Fibroblast of lung (primary cell): ENCODE measurements at regions not wholly inside any gene's neighbourhood (a gene's known extent, or its start where the extent isn't known, plus 50 kb on each side); places are given as distances from the start of the nearest gene placed in this dataset.

Source experiments
- DNase-seq, 2 donors: peaks; one replicate each; pipeline versions ENCODE4 v3.0.0 to v3.0.0-alpha.2; 2010; ENCODE audit warnings: low read depth in 2 of 2
- H2AFZ ChIP-seq: 2 replicates; pipeline ENCODE4 v1.5.1; 2012; ENCODE audit warnings: low read length, control low read depth, inconsistent platforms
- H3K27ac ChIP-seq: 2 replicates; pipeline ENCODE4 v1.5.1; 2011; ENCODE audit warnings: low read length, control low read depth; ENCODE audit not compliant: insufficient read depth
- H3K27me3 ChIP-seq: 2 replicates; pipeline ENCODE4 v1.5.1; 2011; ENCODE audit warnings: mild to moderate bottlenecking, low read length; ENCODE audit not compliant: control insufficient read depth, insufficient read depth
- H3K36me3 ChIP-seq: 2 replicates; pipeline ENCODE4 v1.5.1; 2011; ENCODE audit warnings: low read length; ENCODE audit not compliant: control insufficient read depth, insufficient read depth
- H3K4me1 ChIP-seq: 2 replicates; pipeline ENCODE4 v1.5.1; 2011; ENCODE audit warnings: low read length; ENCODE audit not compliant: control insufficient read depth, insufficient read depth; ENCODE audit errors: extremely low read depth
- H3K4me2 ChIP-seq: 2 replicates; pipeline ENCODE4 v1.5.1; 2011; ENCODE audit warnings: low read length, control low read depth; ENCODE audit not compliant: insufficient read depth; ENCODE audit errors: extremely low read depth
- H3K4me3 ChIP-seq, 4 experiments: fragments of 200-600 bp in 1 of 4; sonication (generic) in 1 of 4; replicated peaks in 1 of 4; 2 replicates each; pipeline ENCODE4 v1.5.1; 2011 to 2016; ENCODE audit warnings: low read length in 4 of 4, low read depth in 3 of 4, mild to moderate bottlenecking in 3 of 4, control low read depth in 2 of 4, inconsistent platforms in 1 of 4, mixed read lengths in 1 of 4; ENCODE audit not compliant: insufficient read depth in 1 of 4; ENCODE audit errors: control extremely low read depth in 1 of 4
- H3K79me2 ChIP-seq: 2 replicates; pipeline ENCODE4 v1.5.1; 2012; ENCODE audit warnings: mild to moderate bottlenecking, low read length, inconsistent platforms; ENCODE audit not compliant: control insufficient read depth, insufficient read depth
- H3K9ac ChIP-seq: 2 replicates; pipeline ENCODE4 v1.5.1; 2011; ENCODE audit warnings: mild to moderate bottlenecking, low read length, control low read depth; ENCODE audit not compliant: insufficient read depth
- H3K9me3 ChIP-seq: 2 replicates; pipeline ENCODE4 v1.5.1; 2012; ENCODE audit warnings: low read depth, low read length; ENCODE audit not compliant: control insufficient read depth, insufficient read depth
- H4K20me1 ChIP-seq: 2 replicates; pipeline ENCODE4 v1.5.1; 2011; ENCODE audit warnings: low read length; ENCODE audit not compliant: control insufficient read depth, insufficient read depth; ENCODE audit errors: extremely low read depth
- EZH2 ChIP-seq: IDR thresholded peaks from 2 replicates; pipeline ENCODE4 v1.5.1; 2012; ENCODE audit warnings: low read length, control low read depth, mild to moderate bottlenecking; ENCODE audit errors: missing control alignments
- TF ChIP-seq, protein P1 (sequence below), 2 donors: IDR thresholded peaks in 1 of 2; conservative IDR thresholded peaks in 1 of 2; 1 replicate in 1 of 2; 2 replicates in 1 of 2; pipeline ENCODE4 v1.5.1; 2011 to 2012; ENCODE audit warnings: low read length in 2 of 2, control low read depth in 1 of 2, inconsistent platforms in 1 of 2, low read depth in 1 of 2, mild to moderate bottlenecking in 1 of 2

DNA sequence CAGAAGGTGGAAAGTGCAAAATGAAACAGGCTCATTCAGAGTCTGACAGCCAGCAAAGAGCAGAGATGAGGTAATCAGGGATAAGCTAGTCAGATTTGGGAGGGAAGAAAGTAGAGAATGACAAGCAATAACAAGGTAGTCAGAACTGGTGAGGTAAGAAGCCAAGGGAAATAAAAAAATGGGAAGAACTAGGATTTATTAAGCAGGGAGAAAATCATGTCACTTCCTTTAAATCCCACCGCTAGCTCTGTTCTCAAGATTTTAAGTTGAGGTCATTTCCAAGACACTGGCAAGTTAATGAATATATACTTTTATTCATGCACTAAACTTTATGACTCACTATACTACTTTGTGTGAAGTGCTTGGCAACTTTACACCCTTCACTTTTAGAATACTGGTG lies 1106.8 kb downstream of the IGSF11 start:
- Histone ChIP-seq H3K4me1 (no peaks in the 10 kb centered on the region), H3K27ac (no peak overlapping the region), H3K9ac (no peak overlapping the region), H3K27me3 (no peaks in the 10 kb centered on the region), H2AFZ (no peak overlapping the region), H3K36me3 (no peaks in the 10 kb centered on the region), H3K79me2 (no peaks in the 10 kb centered on the region), H3K4me3 (no peak overlapping the region), H3K9me3 (no peaks in the 10 kb centered on the region), H4K20me1 (no peaks in the 10 kb centered on the region), H3K4me2 (no peak overlapping the region)
- TF ChIP-seq, protein P1, sequence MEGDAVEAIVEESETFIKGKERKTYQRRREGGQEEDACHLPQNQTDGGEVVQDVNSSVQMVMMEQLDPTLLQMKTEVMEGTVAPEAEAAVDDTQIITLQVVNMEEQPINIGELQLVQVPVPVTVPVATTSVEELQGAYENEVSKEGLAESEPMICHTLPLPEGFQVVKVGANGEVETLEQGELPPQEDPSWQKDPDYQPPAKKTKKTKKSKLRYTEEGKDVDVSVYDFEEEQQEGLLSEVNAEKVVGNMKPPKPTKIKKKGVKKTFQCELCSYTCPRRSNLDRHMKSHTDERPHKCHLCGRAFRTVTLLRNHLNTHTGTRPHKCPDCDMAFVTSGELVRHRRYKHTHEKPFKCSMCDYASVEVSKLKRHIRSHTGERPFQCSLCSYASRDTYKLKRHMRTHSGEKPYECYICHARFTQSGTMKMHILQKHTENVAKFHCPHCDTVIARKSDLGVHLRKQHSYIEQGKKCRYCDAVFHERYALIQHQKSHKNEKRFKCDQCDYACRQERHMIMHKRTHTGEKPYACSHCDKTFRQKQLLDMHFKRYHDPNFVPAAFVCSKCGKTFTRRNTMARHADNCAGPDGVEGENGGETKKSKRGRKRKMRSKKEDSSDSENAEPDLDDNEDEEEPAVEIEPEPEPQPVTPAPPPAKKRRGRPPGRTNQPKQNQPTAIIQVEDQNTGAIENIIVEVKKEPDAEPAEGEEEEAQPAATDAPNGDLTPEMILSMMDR (conservative IDR thresholded peaks at IDR 0.05 in 1 of 2, IDR thresholded peaks at IDR 0.05 in 1 of 2; ENCODE audit: low read depth in 1 of 2, low read length in 2 of 2): no peak
- no peak for TF ChIP-seq EZH2
- peak in 1 of 2 donors; percentile 66 for DNase-seq

DNA sequence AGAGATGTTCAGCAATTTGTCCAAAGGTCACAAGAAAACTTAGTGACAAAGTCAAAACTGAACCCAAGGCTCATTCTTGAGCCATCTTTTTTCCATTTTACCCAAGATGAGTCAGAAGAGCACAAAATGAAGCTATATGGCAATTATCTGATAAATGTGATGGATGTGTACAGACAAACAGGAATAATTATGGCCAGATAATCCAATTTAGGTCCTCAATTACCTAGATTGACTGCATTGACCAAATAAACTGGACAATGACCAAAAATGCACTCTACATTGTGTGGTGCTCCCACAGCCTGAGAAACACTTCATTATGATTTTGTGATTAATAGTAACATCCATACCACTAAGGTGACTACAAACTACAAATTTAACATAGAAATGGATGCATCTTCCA lies 1105.8 kb downstream of the IGSF11 start:
- Histone ChIP-seq H3K36me3 (no peaks in the 10 kb centered on the region), H3K4me3 (no peak overlapping the region), H3K9ac (no peak overlapping the region), H2AFZ (no peak overlapping the region), H3K27me3 (no peaks in the 10 kb centered on the region), H3K9me3 (no peaks in the 10 kb centered on the region), H3K4me2 (no peak overlapping the region), H3K79me2 (no peaks in the 10 kb centered on the region), H4K20me1 (no peaks in the 10 kb centered on the region), H3K4me1 (no peaks in the 10 kb centered on the region), H3K27ac (no peak overlapping the region)
- no peak for TF ChIP-seq EZH2
- TF ChIP-seq, protein P1 (conservative IDR thresholded peaks at IDR 0.05 in 1 of 2, IDR thresholded peaks at IDR 0.05 in 1 of 2; ENCODE audit: low read depth in 1 of 2, low read length in 2 of 2): no peak
- no peak for DNase-seq

DNA sequence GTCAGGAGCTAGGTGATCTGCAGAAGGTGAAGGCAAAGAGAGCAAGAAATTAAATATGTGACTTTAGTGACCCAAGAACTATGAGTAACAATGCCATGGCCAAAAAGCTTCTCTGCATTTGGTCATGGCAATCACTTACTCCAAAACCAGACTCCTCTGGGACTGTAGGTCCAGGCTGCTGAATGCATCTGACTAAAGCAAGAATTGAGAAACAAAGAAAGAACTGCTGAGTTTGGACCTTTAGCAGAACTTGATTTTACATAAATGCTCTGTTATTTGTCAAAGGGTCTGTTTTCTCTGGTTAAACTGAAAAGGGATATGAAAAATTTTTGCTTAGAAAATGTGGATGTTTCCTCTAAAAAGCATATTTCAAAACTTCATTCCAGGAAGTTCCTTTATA lies 1102.2 kb downstream of the IGSF11 start:
- Histone ChIP-seq H3K79me2 (no peaks in the 10 kb centered on the region), H3K9ac (no peak overlapping the region), H3K36me3 (no peaks in the 10 kb centered on the region), H3K9me3 (no peaks in the 10 kb centered on the region), H3K27me3 (no peaks in the 10 kb centered on the region), H2AFZ (no peak overlapping the region), H3K27ac (no peak overlapping the region), H3K4me2 (no peak overlapping the region), H4K20me1 (no peaks in the 10 kb centered on the region), H3K4me3 (no peak overlapping the region), H3K4me1 (no peaks in the 10 kb centered on the region)
- TF ChIP-seq EZH2: no peak
- TF ChIP-seq, protein P1 (conservative IDR thresholded peaks at IDR 0.05 in 1 of 2, IDR thresholded peaks at IDR 0.05 in 1 of 2; ENCODE audit: low read depth in 1 of 2, low read length in 2 of 2): no peak
- no peak for DNase-seq
